ENCODE measurements at regions not wholly inside any gene's neighbourhood (a gene's known extent, or its start where the extent isn't known, plus 50 kb on each side); places are given as distances from the start of the nearest gene placed in this dataset.

- no peaks in the 10 kb centered on the region for H3K36me3 ChIP-seq (ENCODE audit: control insufficient read depth in 2 of 2, insufficient read depth in 2 of 2, low read length in 1 of 2)
- H3K79me2 ChIP-seq (ENCODE audit: control insufficient read depth, insufficient read depth, low read length): no peaks in the 10 kb centered on the region
- H3K4me2 ChIP-seq (ENCODE audit: control insufficient read depth, insufficient read depth): no peak overlapping the region
- in situ Hi-C loops (cut with MboI) (no loop called here), intact Hi-C loops (cut with micrococcal nuclease; ENCODE audit: unreplicated experiment) (no loop called here)
- H2AFZ ChIP-seq (ENCODE audit: control insufficient read depth, low read depth, low read length): no peak overlapping the region
- TF ChIP-seq CBX3 (IDR thresholded peaks at IDR 0.05; ENCODE audit: borderline replicate concordance, low read depth): no peak
- TF ChIP-seq CREB1 (IDR thresholded peaks at IDR 0.05; ENCODE audit: low read depth): no peak
- no peak for TF ChIP-seq ZNF217 (IDR thresholded peaks at IDR 0.05)
- TF ChIP-seq HDGF (IDR thresholded peaks at IDR 0.05): no peak
- no peak for TF ChIP-seq HDAC2 (IDR thresholded peaks at IDR 0.05)
- TF ChIP-seq BRCA1 (IDR thresholded peaks at IDR 0.05; ENCODE audit: low read depth, low read length): no peak
- no peak for TF ChIP-seq BHLHE40 (IDR thresholded peaks at IDR 0.05; ENCODE audit: borderline replicate concordance in 1 of 2, low read depth in 2 of 2, low read length in 1 of 2)
- no peak for TF ChIP-seq IRF5 (IDR thresholded peaks at IDR 0.05; ENCODE audit: borderline replicate concordance)
- no peak for FAIRE-seq
- H3K9me3 ChIP-seq (replicated peaks; ENCODE audit: control insufficient read depth, insufficient read depth, low read length): peaks cover 3% of the 10 kb centered on the region; the same call in 2 of the 3 replicates
- no peaks in the 10 kb centered on the region; a peak in 1 of 4 replicates for H3K27me3 ChIP-seq (replicated peaks in 1 of 2; ENCODE audit: control insufficient read depth in 2 of 2, insufficient read depth in 2 of 2, low read length in 1 of 2)
- POLR2A ChIA-PET: no interaction called here
- peaks cover 12% of the 10 kb centered on the region for H3K4me1 ChIP-seq (ENCODE audit: control insufficient read depth, insufficient read depth, low read length)
- no peak overlapping the region for H3K27ac ChIP-seq (ENCODE audit: control insufficient read depth, insufficient read depth)
- H4K20me1 ChIP-seq (ENCODE audit: control insufficient read depth, insufficient read depth): no peaks in the 10 kb centered on the region
- no TSS peak for BruUV-seq (replicated peaks)
- no peak for DNase-seq (ENCODE audit: low read depth, low spot score)
- 84% methylated on average over 7 of the region's 7 CpGs for WGBS (ENCODE audit: insufficient coverage, insufficient replicate concordance, low lambda C conversion rate, missing lambda C conversion rate)
- no peak for ATAC-seq
- SMC1A ChIA-PET (ENCODE audit: uncharacterized antibody, unreplicated experiment): no interaction called here
- RAD21 ChIA-PET (ENCODE audit: unreplicated experiment): no interaction called here
- no peak overlapping the region for H3K4me3 ChIP-seq
- H3K9ac ChIP-seq (ENCODE audit: control insufficient read depth, insufficient read depth, low read length): no peak overlapping the region
- CTCF ChIA-PET: interaction anchor here (0.6 kb wide), 1 partner anchor 160 kb away, joined by 3 read pairs; no protein-coding TSS in a partner anchor
Observed at GRCh38 chr15:70523616-70524015, 239.7 kb downstream of the UACA start.

DNA sequence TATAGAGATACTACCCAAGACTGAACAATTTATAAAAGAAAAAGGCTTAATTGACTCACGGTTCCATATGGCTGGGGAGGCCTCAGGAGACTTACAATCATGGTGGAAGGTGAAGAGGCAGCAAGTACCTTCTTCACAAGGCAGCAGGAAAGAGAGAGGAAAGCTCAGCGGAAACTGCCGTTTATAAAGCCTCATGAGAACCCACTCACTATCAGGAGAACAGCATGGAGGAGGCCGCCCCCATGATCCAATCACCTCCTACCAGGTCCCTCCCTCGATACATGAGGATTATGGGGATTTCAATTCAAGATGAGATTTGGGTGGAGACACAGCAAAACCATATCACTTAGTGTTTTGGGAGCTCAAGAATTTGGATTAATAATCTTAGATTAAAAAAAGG, 240.2 kb downstream of the UACA start:
- ATAC-seq (no peak), FAIRE-seq (no peak), DNase-seq (ENCODE audit: low read depth, low spot score) (no peak)
- WGBS (ENCODE audit: insufficient coverage, insufficient replicate concordance, low lambda C conversion rate, missing lambda C conversion rate): 66% methylated on average over 5 of the region's 5 CpGs
- Histone ChIP-seq H3K27ac (ENCODE audit: control insufficient read depth, insufficient read depth) (no peak overlapping the region), H3K4me2 (ENCODE audit: control insufficient read depth, insufficient read depth) (no peak overlapping the region), H3K4me3 (no peak overlapping the region), H3K4me1 (ENCODE audit: control insufficient read depth, insufficient read depth, low read length) (peaks cover 8% of the 10 kb centered on the region), H3K9ac (ENCODE audit: control insufficient read depth, insufficient read depth, low read length) (no peak overlapping the region), H3K36me3 (ENCODE audit: control insufficient read depth in 2 of 2, insufficient read depth in 2 of 2, low read length in 1 of 2) (no peaks in the 10 kb centered on the region), H3K27me3 (replicated peaks in 1 of 2; ENCODE audit: control insufficient read depth in 2 of 2, insufficient read depth in 2 of 2, low read length in 1 of 2) (no peaks in the 10 kb centered on the region; a peak in 1 of 4 replicates), H2AFZ (ENCODE audit: control insufficient read depth, low read depth, low read length) (no peak overlapping the region), H4K20me1 (ENCODE audit: control insufficient read depth, insufficient read depth) (no peaks in the 10 kb centered on the region), H3K79me2 (ENCODE audit: control insufficient read depth, insufficient read depth, low read length) (no peaks in the 10 kb centered on the region), H3K9me3 (replicated peaks; ENCODE audit: control insufficient read depth, insufficient read depth, low read length) (peaks cover 1% of the 10 kb centered on the region; the same call in 1 of the 3 replicates)
- CTCF ChIA-PET: interaction anchor here (0.6 kb wide), 1 partner anchor 160 kb away, joined by 3 read pairs; no protein-coding TSS in a partner anchor
- BruUV-seq (replicated peaks): no TSS peak
- in situ Hi-C loops (cut with MboI): no loop called here
- POLR2A ChIA-PET: interaction anchor here (0.6 kb wide), 1 partner anchor 27 kb away, joined by 3 read pairs; no protein-coding TSS in a partner anchor
- SMC1A ChIA-PET (ENCODE audit: uncharacterized antibody, unreplicated experiment): no interaction called here
- intact Hi-C loops (cut with micrococcal nuclease; ENCODE audit: unreplicated experiment): no loop called here
- RAD21 ChIA-PET (ENCODE audit: unreplicated experiment): no interaction called here
- TF ChIP-seq ZNF274 (IDR thresholded peaks at IDR 0.05; ENCODE audit: insufficient read depth, insufficient read length) (no peak), SMAD1 (IDR thresholded peaks at IDR 0.05; ENCODE audit: low read depth, partially characterized antibody) (no peak), JUND (IDR thresholded peaks at IDR 0.05; ENCODE audit: low read depth, low read length) (no peak), SRF (IDR thresholded peaks at IDR 0.05; ENCODE audit: low read depth in 2 of 2, low read length in 2 of 2) (no peak), ZNF207 (IDR thresholded peaks at IDR 0.05; ENCODE audit: borderline replicate concordance) (no peak), GATAD2B (conservative IDR thresholded peaks at IDR 0.05; ENCODE audit: low read depth) (no peak), ZNF24 (IDR thresholded peaks at IDR 0.05) (no peak)
- TF ChIP-seq, protein P1, sequence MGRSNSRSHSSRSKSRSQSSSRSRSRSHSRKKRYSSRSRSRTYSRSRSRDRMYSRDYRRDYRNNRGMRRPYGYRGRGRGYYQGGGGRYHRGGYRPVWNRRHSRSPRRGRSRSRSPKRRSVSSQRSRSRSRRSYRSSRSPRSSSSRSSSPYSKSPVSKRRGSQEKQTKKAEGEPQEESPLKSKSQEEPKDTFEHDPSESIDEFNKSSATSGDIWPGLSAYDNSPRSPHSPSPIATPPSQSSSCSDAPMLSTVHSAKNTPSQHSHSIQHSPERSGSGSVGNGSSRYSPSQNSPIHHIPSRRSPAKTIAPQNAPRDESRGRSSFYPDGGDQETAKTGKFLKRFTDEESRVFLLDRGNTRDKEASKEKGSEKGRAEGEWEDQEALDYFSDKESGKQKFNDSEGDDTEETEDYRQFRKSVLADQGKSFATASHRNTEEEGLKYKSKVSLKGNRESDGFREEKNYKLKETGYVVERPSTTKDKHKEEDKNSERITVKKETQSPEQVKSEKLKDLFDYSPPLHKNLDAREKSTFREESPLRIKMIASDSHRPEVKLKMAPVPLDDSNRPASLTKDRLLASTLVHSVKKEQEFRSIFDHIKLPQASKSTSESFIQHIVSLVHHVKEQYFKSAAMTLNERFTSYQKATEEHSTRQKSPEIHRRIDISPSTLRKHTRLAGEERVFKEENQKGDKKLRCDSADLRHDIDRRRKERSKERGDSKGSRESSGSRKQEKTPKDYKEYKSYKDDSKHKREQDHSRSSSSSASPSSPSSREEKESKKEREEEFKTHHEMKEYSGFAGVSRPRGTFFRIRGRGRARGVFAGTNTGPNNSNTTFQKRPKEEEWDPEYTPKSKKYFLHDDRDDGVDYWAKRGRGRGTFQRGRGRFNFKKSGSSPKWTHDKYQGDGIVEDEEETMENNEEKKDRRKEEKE (IDR thresholded peaks at IDR 0.05): no peak
